GM12874 (cell line): ENCODE measurements at regions not wholly inside any gene's neighbourhood (a gene's known extent, or its start where the extent isn't known, plus 50 kb on each side); places are given as distances from the start of the nearest gene placed in this dataset.

Experiments
- CTCF ChIP-seq: IDR thresholded peaks from 2 replicates; pipeline ENCODE4 v1.5.1; 2011; ENCODE audit warnings: low read depth, mild to moderate bottlenecking, control low read depth, low read length, moderate library complexity; ENCODE audit not compliant: insufficient read depth

GRCh38 chr3:145785668-145786067 lies 375.3 kb downstream of the PLOD2 start:
- no peak for TF ChIP-seq CTCF

- no peak for TF ChIP-seq CTCF
Observed at GRCh38 chr3:145798007-145798406, 363.0 kb downstream of the PLOD2 start.

DNA sequence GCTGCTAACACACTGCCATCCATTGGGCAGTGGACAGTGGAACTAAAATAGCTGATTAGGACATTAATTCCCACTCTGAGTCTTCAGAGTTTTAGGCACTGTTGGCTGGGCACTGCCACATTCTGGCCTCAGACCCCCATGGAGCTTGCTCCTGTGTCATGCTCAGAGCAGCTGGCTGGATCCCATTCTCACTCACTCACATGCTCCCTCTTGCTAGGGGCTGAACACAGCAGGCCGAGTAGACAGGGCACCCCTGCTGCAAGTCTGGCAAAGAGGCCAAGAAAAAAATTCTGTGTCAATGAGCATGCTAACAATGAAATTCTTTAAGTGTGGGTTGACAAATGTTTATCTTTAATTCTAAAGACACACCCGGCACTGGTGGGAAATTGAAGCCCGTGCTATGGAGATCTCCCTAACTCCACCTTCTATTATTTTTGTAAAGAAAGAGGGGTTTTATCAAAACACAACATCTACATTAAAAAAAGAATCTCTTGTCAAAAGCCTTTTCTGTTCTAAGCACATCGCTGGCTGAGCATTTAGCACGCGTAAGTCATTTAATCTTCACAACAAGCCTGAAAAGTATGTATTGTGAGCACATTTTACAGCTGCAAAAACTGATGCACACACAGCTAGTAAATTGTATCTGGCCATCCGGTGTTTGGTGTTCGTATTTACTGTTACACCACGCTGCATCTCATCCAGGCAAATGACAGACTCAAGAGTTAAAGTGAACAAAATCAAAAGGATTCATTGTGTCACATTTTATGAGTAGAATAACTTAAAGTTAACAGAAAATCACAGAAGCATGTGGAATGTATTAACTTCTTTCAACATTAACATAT lies 362.1 kb downstream of the PLOD2 start:
- TF ChIP-seq CTCF: no peak

DNA sequence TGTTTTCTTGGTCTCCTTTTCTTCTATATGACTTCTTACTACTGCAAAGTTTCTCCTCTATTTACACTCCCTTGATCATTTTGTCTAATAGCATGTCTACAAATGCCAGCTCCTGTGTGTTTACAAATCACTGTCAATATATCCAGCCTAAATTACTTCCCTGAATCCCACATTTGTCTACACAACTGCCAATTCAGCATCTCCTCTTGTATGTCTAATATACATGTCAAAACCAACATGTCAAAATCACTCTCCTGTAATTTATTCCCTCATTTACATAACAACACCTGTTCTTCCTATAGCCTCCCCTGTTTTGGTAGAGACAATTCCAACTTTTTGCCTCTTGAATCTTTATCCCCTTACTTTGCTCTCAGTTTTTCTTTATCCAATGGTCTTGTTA lies 359.3 kb downstream of the PLOD2 start:
- TF ChIP-seq CTCF: no peak

- no peak for TF ChIP-seq CTCF
Observed at GRCh38 chr3:145807990-145808389, 353.0 kb downstream of the PLOD2 start.

DNA sequence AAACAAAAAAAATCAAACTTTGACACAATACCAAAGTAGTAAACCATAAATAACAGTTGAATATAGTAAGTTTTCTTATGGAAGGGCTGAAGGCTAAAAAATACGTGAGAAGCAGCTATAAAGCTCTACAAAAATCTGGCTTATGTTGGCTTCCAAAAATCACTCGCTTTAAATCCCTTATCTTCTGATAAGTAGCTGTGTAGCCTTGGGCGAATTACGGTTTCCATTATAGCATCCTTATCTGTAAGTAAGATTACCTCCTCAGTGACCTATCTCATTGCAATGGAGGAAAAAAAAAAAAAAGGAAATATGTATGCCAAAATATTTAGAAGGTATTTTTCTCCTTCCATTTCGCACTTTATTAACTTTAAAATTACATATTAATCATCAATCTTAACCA lies 348.6 kb downstream of the PLOD2 start:
- no peak for TF ChIP-seq CTCF

DNA sequence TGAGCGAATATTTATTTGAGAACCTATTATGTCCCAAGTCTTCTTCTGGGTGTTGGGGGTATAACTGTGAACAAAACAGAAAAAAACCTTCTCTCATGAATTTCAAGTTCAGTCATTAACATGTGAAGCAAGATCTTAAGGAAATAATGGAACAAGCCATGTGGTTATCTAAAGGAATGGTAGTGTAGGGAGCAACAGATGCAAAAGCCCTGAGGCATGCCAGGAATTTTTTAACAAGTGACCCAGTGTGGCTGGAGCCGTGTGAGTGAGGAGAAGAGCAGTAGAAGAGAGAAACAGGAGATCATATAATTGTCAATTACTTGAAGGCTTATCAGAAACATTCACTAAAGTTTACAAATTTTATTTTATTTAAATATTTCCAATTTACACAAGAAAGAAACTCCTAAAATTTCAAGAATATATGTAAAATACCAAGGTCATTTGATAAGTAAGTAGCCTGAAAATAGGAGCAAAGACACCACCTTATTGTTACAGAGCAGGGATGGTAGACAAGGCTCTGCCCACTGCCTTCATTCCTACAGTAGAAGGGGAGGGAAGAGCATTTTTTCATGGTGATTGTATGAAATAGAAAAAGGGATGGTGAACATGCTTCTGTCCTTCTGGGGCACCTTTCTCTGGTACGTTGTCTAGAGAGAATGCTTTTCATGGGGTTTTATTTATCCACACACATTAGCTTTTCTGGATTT lies 345.1 kb downstream of the PLOD2 start:
- no peak for TF ChIP-seq CTCF
